HG02885 (cell line): ENCODE measurements at regions not wholly inside any gene's neighbourhood (a gene's known extent, or its start where the extent isn't known, plus 50 kb on each side); places are given as distances from the start of the nearest gene placed in this dataset.

Source experiments
- ATAC-seq: cut with Tn5 transposase; IDR thresholded peaks from one replicate; pipeline ENCODE4 v1.9.1; 2021; ENCODE audit warnings: mild to moderate bottlenecking; ENCODE audit not compliant: unreplicated experiment, poor library complexity

DNA sequence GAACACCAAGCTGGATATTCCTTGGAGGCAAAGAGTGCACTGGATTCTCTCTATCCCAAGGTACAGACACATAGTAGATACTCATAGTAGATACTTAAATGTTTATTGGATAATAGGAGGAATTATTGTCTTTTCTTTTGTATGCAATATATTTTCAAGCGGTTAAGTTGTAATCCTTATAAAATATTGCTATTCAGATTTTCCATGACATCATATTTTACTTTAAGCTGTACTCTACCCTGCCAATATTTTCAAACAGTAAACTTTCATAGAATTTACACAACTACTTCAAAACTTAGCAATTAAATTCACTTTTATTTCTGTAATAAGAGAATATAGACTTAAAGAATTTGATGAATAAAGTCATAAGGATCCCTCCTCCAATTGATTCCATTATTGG lies 546.5 kb upstream of the CAMK1G start:
- no peak for ATAC-seq

DNA sequence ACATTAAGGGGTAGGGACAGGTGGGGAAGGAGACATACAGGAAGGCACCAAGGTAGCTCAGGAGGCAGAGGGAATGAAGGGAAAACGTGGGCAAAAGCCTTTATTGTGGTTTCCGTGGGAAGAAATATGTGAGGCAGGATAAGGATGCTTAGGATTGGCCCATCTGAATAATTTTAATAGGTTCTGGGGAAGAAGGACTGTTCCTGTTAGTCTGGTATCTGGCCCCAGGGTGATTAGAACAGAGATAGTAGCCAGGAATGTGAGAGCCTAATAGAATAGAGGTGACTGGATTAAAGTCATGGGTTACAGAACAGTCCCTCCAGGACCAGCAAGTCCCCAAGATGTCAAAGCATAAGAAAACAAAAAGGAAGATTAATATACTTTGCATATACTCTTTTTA lies 545.2 kb upstream of the CAMK1G start:
- ATAC-seq, result no peak

DNA sequence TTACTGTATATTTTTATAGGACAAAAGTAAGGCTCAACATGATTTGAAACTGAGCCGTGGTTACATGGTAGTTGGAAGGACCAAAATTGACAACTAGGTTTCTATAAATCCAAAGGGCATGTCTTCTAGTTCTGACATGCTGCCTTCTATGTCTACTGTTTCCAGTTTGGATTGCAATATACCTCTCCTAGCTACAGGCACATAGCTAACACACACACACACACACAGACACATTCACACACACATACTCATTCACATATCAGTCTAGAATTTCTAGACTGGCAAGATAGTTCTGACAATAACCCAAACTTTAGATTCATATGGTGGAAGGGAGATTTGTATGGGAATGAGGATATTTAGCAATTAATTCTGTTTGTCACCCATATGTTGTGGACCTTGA lies 544.8 kb upstream of the CAMK1G start:
- no peak for ATAC-seq

- no peak for ATAC-seq
These were observed 543.2 kb upstream of the CAMK1G start for GRCh38 chr1:209040351-209040750.

- ATAC-seq, result no peak
These were observed 541.6 kb upstream of the CAMK1G start for GRCh38 chr1:209041927-209042326.

DNA sequence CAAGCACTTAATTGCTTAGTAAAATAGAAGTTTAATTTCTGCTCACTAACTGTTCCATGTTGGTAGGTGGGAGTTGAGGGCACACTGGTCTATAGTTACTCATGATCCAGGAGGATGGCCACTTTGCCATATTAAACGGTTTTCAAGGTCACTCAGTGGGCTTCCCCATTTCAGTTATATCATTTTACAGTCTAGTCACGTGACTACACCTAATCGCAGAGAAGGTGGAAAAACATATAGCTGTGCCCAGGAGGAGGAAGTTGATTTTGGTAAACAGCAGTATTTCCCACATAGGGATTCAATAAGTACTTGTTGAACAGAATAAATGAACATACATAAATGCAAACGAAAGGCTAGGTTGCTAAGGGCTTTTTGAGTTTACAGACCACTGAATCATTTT lies 541.1 kb upstream of the CAMK1G start:
- ATAC-seq, result no peak

DNA sequence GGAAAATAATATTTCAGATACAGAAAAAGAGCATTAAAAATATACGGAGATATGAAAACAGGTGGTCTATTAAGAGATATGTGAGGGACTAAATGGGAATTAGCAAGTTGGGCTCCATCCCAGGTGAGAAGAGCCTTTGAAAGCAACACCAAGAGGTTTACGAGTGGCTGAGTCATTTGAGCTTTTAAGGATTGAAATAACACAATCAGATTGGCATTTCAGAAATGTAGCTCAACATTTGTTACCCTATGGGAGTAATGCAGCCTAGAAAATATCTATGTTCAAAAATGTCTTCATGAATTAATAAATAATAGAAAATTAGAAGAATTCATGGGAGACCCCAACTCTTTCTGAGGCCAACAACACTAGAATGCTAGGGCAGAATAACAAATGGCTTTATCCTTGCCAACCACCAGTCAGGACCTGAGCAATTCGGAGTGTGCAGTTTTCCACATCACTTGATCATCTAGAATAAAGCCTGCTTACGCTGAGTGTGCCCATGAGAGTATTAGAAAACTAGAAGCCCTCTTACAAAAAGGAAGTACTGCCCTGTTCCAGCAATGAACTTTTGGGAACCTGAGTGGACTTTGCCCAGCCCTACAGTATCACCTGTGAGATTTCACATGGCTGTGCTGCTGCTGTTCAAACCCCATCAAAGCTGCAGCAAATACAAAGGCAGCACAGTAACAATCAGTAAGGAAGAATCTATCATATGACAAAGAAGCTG lies 538.0 kb upstream of the CAMK1G start:
- no peak for ATAC-seq

DNA sequence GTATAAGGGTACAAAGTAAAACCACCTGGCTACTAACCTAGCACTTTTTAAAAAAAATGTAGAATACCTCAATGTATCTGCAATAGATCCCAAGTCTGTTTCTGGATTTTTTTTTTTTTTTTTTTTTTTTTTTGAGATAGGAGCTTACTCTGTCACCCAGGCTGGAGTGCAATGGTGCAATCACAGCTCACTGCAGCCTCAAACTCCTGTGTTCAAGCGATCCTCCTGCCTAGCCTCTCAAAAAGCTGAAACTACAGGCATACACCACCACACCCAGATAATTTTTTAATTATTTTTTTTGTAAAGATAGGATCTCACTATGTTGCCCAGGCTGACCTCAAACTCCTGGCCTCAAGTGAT lies 537.5 kb upstream of the CAMK1G start:
- no peak for ATAC-seq

DNA sequence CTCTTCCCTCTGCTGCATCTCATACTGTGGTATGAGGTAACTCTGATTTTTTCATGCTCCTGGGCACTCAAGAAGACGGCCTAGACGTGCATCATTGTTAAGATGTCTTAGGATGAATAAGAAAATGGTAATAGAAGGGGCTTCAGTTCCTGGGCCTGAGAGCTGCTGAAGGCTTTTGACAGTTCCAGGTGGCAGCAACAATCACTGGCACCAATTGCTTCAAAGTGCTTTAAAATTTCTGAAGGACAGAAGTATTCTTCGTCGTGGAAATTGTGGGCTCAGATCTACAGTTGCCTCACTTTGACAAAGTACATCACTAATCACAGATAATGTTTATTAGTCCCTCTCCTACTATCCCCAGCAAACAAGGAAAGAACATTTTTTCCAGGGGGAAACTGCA lies 536.6 kb upstream of the CAMK1G start:
- ATAC-seq, result no peak

GRCh38 chr1:209048941-209049669 lies 534.4 kb upstream of the CAMK1G start:
- ATAC-seq, result no peak

DNA sequence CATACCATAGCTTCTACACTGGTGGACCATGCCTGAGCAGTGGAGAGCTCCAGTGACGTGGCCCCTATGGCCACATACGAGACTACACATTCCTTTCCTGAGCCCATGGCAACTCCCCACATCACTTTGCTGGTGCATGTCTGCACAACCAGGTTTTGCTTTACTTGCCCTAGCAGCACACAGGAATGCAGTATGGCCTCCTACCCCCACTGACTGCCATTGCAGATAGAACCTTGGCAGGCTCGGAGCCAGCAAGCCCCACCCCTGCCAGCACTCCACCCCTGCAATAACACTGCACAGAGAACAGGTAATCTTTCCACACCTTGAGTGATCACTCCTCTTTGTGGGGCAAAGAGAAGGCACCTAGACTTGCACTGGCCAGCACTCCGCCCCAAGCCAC lies 531.9 kb upstream of the CAMK1G start:
- no peak for ATAC-seq

GRCh38 chr1:209053587-209053986 lies 529.9 kb upstream of the CAMK1G start:
- no peak for ATAC-seq

- no peak for ATAC-seq
These were observed 526.4 kb upstream of the CAMK1G start for GRCh38 chr1:209057083-209057482.

DNA sequence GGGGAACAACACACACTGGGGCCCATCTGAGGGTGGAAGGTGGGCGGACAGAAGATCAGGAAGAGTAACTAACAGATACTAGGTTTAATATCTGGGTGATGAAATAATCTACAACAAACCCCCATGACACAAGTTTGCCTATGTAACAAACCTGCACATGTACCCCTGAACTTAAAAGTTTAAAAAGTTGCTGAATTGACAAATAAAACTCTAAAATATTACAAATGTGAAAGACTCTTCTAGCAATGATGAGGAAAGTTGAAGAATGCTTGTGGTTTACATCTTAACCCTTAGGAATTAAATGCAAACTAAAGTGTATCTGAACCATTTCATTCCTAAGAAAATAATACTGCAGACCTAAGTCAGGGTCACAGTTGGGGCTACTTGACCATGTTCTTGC lies 525.6 kb upstream of the CAMK1G start:
- no peak for ATAC-seq

GRCh38 chr1:209059376-209059775 lies 524.1 kb upstream of the CAMK1G start:
- no peak for ATAC-seq

DNA sequence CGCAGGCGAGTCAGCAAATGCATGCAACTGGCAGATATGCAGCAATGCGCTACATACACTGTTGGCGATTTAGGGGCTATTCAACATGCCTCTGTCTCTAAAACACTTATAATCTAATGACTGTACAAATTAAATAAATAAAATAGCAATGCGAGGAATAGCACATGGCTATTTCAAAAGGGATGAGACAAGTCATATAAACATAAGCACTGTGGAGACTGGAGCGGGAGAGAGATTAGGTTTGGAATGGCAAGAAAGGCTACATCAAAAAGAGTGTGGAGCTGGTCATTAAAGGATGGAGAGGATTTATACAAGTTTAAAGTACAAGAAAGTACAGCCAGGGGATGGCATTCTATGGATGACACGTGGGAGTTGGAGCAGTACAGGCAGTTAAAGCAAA lies 523.5 kb upstream of the CAMK1G start:
- ATAC-seq, result no peak

GRCh38 chr1:209062081-209062620 lies 521.4 kb upstream of the CAMK1G start:
- ATAC-seq, result no peak

- ATAC-seq, result peak; percentile 67
These were observed 520.7 kb upstream of the CAMK1G start for GRCh38 chr1:209062863-209063262.

DNA sequence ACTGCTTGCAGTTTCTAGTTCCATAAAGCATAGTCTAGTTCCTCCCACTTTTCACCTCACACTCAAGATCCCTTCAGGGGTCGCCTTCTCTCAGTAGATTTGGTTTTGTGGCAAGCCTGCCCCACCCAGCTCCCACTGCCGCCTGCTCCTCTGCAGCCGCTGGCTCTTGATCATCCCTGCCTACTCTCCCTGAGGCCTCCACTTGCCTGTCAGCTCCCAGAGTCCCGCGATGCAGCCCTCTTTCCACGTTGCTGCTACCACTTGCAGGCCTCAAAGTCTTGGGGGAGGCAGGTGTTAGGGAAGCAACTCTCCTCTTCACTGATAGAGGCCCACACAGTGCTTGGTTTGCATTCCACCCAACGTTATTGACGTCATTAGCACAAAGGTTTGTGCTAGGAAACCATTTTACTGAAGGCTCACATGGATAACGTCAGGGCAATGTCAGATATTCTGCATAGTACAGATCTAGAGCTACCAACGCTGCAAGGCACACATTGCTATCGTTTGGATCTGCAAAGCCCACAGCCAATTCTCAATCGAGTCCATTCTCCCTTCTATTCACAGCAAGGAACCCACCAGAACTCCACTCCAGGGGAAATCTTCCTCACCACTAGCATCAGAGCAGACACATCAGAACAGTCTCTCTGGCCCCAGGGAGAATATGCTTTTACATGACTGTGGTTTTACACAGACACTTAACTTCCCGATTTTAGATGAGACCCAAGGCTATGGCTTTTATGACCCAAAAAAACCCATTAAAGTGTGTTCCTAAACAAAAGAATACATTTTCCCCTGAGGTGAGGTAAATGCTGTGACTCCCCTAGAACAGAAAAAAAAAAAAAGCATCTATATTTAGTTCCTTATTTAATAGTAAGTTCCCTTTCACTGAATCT lies 519.5 kb upstream of the CAMK1G start:
- ATAC-seq, result no peak

DNA sequence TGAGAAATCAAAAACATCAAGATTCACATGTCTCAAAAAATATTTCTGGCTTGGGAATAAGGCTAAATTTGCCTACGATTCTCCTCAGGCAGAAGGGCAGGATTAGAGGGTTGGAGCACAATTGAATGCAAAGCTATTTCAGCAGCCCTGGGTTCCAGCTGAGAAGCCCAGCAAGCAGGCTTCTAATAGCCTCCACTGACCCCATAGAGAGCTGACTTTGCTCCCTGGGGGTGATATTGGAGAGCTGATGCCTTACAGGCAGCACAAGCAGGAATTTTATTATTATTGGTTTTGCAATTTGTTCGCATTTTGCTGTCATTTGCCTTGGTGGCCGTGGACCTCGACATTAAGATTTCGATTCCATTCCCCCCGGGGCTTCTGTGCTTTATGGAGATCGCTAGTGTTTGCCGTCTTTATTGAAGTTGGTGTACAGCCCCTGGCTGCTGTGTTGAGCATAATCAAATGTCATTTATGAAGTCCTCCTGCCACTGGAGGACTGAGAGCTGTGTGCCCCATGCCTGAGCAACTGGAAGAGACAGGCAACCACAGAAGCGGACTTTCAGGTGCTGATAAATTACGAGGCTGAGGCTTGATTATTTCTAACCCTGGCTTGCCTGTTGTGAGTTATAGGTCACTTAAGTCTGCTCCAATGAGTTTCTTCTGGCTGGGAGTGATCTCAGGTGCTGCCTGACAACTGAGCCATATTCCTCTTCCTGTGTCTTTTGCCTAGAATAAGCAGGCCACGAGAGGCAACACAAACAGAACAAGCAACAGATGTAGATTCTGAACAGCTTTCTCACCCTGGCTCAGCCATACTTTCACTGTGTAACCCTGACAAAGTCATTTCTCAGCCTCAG lies 518.4 kb upstream of the CAMK1G start:
- no peak for ATAC-seq
